ENCODE measurements at regions not wholly inside any gene's neighbourhood (a gene's known extent, or its start where the extent isn't known, plus 50 kb on each side); places are given as distances from the start of the nearest gene placed in this dataset.
A peak's percentile ranks its signal among the peaks of the same experiment; 100 is the strongest.

DNA sequence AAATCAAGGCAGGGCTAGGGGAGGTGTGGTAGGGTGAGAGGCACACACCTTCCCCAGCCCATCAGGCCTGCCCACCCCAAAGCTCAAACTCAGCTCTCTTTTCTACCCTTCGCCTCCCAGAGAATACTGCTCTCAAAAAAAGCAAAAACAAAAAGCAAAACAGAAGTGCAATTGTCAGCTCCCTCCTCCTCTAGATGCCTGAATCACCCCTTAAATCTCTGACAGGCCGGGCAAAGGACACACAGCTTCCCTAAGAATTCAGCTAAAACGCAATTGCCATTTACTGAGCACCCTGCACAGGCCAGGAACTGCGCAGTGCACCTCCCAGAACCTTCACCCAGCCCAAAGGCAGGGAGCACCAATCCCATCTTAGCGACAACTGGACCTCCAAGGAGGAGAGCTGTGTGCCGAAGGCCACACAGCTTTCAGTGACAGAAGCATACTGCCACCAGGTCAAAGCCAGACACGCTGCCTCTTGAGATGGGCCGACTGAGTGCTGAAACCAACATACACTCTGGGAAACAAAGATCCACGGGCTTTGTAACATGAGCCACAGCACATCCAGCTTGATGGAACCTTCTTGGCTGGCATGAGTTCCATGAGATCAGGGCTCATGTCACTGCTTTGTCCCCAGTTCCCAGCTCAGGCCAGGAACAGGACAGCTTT, 53.4 kb upstream of the STXBP1 start:
- no peak overlapping the region for H3K4me3 ChIP-seq (ENCODE audit: low read length)
- no peak for DNase-seq (ENCODE audit: low read depth)
- TF ChIP-seq, protein P1, sequence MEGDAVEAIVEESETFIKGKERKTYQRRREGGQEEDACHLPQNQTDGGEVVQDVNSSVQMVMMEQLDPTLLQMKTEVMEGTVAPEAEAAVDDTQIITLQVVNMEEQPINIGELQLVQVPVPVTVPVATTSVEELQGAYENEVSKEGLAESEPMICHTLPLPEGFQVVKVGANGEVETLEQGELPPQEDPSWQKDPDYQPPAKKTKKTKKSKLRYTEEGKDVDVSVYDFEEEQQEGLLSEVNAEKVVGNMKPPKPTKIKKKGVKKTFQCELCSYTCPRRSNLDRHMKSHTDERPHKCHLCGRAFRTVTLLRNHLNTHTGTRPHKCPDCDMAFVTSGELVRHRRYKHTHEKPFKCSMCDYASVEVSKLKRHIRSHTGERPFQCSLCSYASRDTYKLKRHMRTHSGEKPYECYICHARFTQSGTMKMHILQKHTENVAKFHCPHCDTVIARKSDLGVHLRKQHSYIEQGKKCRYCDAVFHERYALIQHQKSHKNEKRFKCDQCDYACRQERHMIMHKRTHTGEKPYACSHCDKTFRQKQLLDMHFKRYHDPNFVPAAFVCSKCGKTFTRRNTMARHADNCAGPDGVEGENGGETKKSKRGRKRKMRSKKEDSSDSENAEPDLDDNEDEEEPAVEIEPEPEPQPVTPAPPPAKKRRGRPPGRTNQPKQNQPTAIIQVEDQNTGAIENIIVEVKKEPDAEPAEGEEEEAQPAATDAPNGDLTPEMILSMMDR (conservative IDR thresholded peaks at IDR 0.05; ENCODE audit: low read depth, low read length), result no peak

DNA sequence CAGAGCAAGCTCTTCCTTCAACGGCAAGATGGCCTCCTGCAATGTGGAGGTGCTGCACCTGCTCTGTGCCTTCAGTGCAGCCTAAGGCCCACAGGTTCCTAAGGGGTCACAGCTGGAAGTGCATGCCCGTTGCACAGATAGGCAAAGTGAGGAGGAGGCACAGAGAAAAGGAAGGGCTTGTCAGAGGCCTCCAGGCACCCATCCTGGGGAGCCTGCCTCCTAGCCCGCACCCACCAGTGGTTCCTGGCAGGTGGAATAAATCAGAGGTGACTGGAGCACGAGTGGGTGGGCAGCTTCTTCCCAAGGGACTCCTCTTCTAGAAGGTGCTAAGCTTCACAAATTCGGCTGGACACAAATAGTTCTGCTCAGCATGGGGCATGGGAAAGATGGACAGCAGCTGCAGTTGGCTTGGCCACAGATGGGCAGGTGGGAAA, 52.8 kb upstream of the STXBP1 start:
- no peak overlapping the region for H3K4me3 ChIP-seq (ENCODE audit: low read length)
- TF ChIP-seq, protein P1 (conservative IDR thresholded peaks at IDR 0.05; ENCODE audit: low read depth, low read length), result no peak

DNA sequence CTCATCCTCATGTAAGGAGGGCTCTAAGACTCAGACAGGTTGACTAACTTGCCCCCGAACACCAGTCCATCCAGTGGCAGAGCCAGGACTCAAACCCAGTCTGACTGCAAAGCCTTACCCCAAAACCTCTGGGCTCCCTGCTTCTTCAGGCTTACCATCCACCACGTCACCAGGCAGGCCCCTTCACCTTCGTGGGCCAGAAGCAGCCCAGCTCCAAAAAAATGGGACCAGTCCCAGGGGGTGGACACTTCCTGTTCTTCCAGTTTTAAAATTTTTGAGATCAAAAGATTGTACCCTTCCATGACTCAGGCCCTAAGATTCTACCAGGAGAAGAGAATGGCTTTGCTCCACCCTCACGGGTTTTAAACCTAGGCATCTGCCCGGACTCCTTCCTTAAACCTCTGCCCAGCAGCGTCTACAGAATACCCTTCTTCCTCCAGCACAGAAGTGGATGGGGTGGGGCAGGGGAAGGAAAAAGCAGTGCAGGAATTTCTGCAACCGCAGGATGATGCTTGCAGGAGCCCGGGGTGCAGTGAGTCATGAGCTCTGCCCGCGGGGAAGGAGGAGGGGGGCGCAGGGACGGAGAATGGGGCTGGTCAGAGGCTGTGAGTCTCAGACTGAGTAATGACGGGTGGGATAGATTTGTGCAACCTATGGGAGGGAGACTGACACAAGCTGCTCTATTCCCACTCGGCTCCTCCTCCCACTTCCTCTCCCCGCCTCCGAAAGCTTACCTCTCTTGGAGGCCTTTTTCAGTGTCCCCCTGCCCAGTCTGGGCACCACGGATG, 50.4 kb upstream of the STXBP1 start:
- TF ChIP-seq, protein P1 (conservative IDR thresholded peaks at IDR 0.05; ENCODE audit: low read depth, low read length), result no peak
- peak; percentile 92 for DNase-seq (ENCODE audit: low read depth)
- peak overlapping the region; percentile 3 for H3K4me3 ChIP-seq (ENCODE audit: low read length)

More for the DNA sequence above, 52.8 kb upstream of the STXBP1 start:
- DNase-seq (ENCODE audit: low read depth), result no peak

Data from retinal pigment epithelial cell (primary cell).